Endodermal cell (in vitro differentiated cells): ENCODE measurements at regions not wholly inside any gene's neighbourhood (a gene's known extent, or its start where the extent isn't known, plus 50 kb on each side); places are given as distances from the start of the nearest gene placed in this dataset.
A peak's percentile ranks its signal among the peaks of the same experiment; 100 is the strongest.
"Not testable (repeated sequence)": the region's sequence is repeated elsewhere in the genome, so short reads cannot be mapped to it uniquely, and the experiment has no call there.

Source experiments
- DNase-seq: peaks from one replicate; pipeline ENCODE4 v3.0.0-alpha.2; 2017
- H3K27ac ChIP-seq: 2 replicates; pipeline ENCODE4 v1.5.1; 2013; ENCODE audit warnings: mild to moderate bottlenecking, low read depth, low read length, moderate library complexity
- H3K27me3 ChIP-seq: 2 replicates; pipeline ENCODE4 v1.6.1; 2013; ENCODE audit warnings: mild to moderate bottlenecking, low read length, moderate library complexity; ENCODE audit not compliant: insufficient read depth, control insufficient read depth, poor library complexity, severe bottlenecking
- H3K36me3 ChIP-seq: 2 replicates; pipeline ENCODE4 v1.7.0; 2013; ENCODE audit warnings: mild to moderate bottlenecking, low read length, moderate library complexity; ENCODE audit not compliant: control insufficient read depth, insufficient read depth
- H3K4me1 ChIP-seq: one replicate; pipeline ENCODE4 v1.7.0; 2013; ENCODE audit warnings: low read length; ENCODE audit not compliant: control insufficient read depth, insufficient read depth
- H3K4me3 ChIP-seq: 2 replicates; pipeline ENCODE4 v1.5.1; 2013; ENCODE audit warnings: mild to moderate bottlenecking, low read length, moderate library complexity
- H3K9ac ChIP-seq: 2 replicates; pipeline ENCODE4 v1.6.1; 2013; ENCODE audit warnings: mild to moderate bottlenecking, low read length, moderate library complexity; ENCODE audit not compliant: poor library complexity, severe bottlenecking; ENCODE audit errors: extremely low read depth
- H3K9me3 ChIP-seq: 2 replicates; pipeline ENCODE4 v1.6.1; 2013; ENCODE audit warnings: mild to moderate bottlenecking, low read length, moderate library complexity; ENCODE audit not compliant: control insufficient read depth
- H3K27ac Mint-ChIP-seq: 2 replicates; pipeline ENCODE4 v1.8.0; 2020; ENCODE audit warnings: mixed read lengths
- H3K27me3 Mint-ChIP-seq: 2 replicates; pipeline ENCODE4 v1.8.0; 2021; ENCODE audit warnings: mild to moderate bottlenecking, mixed read lengths; ENCODE audit not compliant: insufficient read depth
- H3K36me3 Mint-ChIP-seq: 2 replicates; pipeline ENCODE4 v1.8.0; 2020; ENCODE audit warnings: low read depth, mixed read lengths
- H3K4me1 Mint-ChIP-seq: 2 replicates; pipeline ENCODE4 v1.8.0; 2020; ENCODE audit warnings: mixed read lengths
- H3K4me3 Mint-ChIP-seq: 2 replicates; pipeline ENCODE4 v1.8.0; 2020; ENCODE audit warnings: mild to moderate bottlenecking, moderate library complexity, mixed read lengths
- H3K9me3 Mint-ChIP-seq: 2 replicates; pipeline ENCODE4 v1.8.0; 2020; ENCODE audit warnings: mild to moderate bottlenecking, mixed read lengths
- WGBS, 2 experiments: methylation state at CpG; one replicate each; pipeline versions ENCODE4 v1.1.5 to v1.1.7; 2013; ENCODE audit warnings: missing lambda C conversion rate in 2 of 2, mixed read lengths in 1 of 2; ENCODE audit not compliant: insufficient coverage in 1 of 2, insufficient read length in 1 of 2; 5-methylcytosine and 5-hydroxymethylcytosine counted together
- TF ChIP-seq, protein P1 (sequence below): fragments of 200-600 bp; sonication (generic); conservative IDR thresholded peaks from 2 replicates; pipeline ENCODE4 v1.5.0; 2021; ENCODE audit warnings: antibody characterized with exemption, mild to moderate bottlenecking

DNA sequence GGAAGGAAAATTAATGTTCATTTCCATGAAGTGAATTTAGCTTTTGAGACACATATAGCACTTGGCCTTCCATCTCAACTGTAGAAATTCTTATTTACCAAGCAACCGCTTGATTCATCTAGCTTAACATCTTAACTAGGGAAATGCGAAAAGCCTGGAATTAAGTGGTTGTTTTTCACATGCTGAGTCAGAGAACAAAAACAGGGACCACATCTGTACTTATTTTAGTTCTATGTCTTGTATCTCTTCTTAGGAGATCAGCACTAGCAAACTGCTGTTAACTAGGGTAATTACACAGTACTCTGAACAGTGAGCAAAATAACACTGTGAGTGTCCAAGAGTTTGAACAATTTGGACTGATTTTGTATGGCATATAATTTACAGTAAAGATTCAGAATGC, 590.9 kb upstream of the NRSN1 start:
- H3K27me3 Mint-ChIP-seq = no peaks in the 10 kb centered on the region
- TF ChIP-seq, protein P1, sequence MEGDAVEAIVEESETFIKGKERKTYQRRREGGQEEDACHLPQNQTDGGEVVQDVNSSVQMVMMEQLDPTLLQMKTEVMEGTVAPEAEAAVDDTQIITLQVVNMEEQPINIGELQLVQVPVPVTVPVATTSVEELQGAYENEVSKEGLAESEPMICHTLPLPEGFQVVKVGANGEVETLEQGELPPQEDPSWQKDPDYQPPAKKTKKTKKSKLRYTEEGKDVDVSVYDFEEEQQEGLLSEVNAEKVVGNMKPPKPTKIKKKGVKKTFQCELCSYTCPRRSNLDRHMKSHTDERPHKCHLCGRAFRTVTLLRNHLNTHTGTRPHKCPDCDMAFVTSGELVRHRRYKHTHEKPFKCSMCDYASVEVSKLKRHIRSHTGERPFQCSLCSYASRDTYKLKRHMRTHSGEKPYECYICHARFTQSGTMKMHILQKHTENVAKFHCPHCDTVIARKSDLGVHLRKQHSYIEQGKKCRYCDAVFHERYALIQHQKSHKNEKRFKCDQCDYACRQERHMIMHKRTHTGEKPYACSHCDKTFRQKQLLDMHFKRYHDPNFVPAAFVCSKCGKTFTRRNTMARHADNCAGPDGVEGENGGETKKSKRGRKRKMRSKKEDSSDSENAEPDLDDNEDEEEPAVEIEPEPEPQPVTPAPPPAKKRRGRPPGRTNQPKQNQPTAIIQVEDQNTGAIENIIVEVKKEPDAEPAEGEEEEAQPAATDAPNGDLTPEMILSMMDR = no peak
- no peak overlapping the region for H3K27ac Mint-ChIP-seq
- no peak overlapping the region for H3K27ac ChIP-seq
- DNase-seq = no peak
- no peaks in the 10 kb centered on the region for H3K4me1 Mint-ChIP-seq
- H3K36me3 Mint-ChIP-seq = no peaks in the 10 kb centered on the region
- no peak overlapping the region for H3K4me3 Mint-ChIP-seq
- H3K9me3 Mint-ChIP-seq = no peaks in the 10 kb centered on the region
- no peak overlapping the region for H3K9ac ChIP-seq
- H3K36me3 ChIP-seq = no peaks in the 10 kb centered on the region
- H3K9me3 ChIP-seq = no peaks in the 10 kb centered on the region
- H3K4me1 ChIP-seq = no peaks in the 10 kb centered on the region
- H3K4me3 ChIP-seq = no peak overlapping the region
- H3K27me3 ChIP-seq = no peaks in the 10 kb centered on the region
- 92% methylated on average over 2 of the region's 2 CpGs; no CpG with 5 or more reads in 1 of the 2 experiments for WGBS, 2 experiments

DNA sequence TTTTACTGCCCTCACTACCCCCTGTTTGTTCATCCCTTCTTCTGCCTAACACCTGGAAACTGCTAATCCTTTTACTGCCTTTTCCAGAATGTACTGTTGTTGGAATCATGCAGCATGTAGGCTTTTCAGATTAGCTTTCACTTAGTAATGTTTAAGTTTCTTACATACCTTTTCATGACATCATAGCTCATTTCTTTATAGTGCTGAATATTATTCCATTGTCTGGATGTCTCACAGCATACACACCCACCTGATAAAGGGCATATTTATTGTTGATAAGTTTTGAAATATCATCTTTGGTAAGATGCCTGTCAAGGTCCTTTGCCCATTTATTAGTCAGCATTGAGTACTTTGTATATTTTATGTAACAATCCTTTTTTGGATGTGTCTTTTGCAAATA, 588.2 kb upstream of the NRSN1 start:
- no peaks in the 10 kb centered on the region for H3K27me3 ChIP-seq
- no peaks in the 10 kb centered on the region for H3K4me1 ChIP-seq
- no peaks in the 10 kb centered on the region for H3K36me3 ChIP-seq
- no peak overlapping the region for H3K9ac ChIP-seq
- no peaks in the 10 kb centered on the region for H3K4me1 Mint-ChIP-seq
- TF ChIP-seq, protein P1 = no peak
- no peaks in the 10 kb centered on the region for H3K36me3 Mint-ChIP-seq
- no peak overlapping the region for H3K27ac Mint-ChIP-seq
- no peak for DNase-seq
- no peak overlapping the region for H3K4me3 ChIP-seq
- H3K9me3 Mint-ChIP-seq = no peaks in the 10 kb centered on the region
- H3K27me3 Mint-ChIP-seq = no peaks in the 10 kb centered on the region
- no peak overlapping the region for H3K27ac ChIP-seq
- no peak overlapping the region for H3K4me3 Mint-ChIP-seq
- H3K9me3 ChIP-seq = no peaks in the 10 kb centered on the region

DNA sequence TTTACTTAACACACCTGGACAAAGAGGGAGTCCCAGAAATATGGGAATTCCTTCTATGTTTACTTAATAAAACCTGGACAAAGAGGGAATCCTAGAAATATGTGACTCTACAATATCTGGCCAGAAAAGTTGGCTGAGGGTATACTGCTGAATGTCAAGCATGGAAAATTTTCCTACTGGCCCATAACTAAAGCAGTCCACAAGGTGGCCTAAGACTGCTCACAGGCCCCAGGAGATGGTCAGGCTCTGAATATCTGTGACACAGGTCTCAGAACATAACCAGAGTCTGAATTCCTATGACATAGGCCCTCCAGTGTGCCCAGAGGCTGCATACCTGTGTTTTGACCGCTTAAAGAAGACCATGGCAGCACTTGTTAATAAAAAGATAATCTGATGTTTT, 578.2 kb upstream of the NRSN1 start:
- H3K27me3 ChIP-seq = no peaks in the 10 kb centered on the region
- H3K36me3 ChIP-seq = no peaks in the 10 kb centered on the region
- WGBS, 2 experiments = 50% methylated on average over 1 of the region's 1 CpG; no CpG with 5 or more reads in 1 of the 2 experiments
- TF ChIP-seq, protein P1 = peak; percentile 73
- H3K9me3 ChIP-seq = no peaks in the 10 kb centered on the region
- H3K27me3 Mint-ChIP-seq = peaks cover 3% of the 10 kb centered on the region
- H3K4me3 Mint-ChIP-seq = no peak overlapping the region
- peak; percentile 59 for DNase-seq
- H3K4me1 ChIP-seq = no peaks in the 10 kb centered on the region
- H3K36me3 Mint-ChIP-seq = no peaks in the 10 kb centered on the region
- no peak overlapping the region for H3K4me3 ChIP-seq
- H3K9me3 Mint-ChIP-seq = no peaks in the 10 kb centered on the region
- H3K27ac Mint-ChIP-seq = no peak overlapping the region
- no peak overlapping the region for H3K9ac ChIP-seq
- H3K27ac ChIP-seq = no peak overlapping the region
- H3K4me1 Mint-ChIP-seq = no peaks in the 10 kb centered on the region

DNA sequence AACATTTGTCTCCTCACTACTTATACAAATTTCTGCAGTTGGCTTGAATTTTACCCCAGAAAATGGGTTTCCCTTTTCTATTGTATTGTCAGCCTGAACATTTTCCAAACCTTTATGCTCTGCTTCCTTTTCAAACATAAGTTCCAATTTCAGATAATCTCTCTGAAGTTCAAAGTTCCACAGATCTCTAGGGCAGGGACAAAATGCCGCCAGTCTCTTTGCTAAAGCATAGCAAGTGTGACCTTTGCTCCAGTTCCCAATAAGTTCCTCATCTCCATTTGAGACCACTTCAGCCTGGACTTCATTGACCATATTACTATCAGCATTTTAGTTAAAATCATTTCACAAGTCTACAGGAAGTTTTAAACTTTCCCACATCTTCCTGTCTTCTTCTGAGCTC, 571.1 kb upstream of the NRSN1 start:
- H3K36me3 Mint-ChIP-seq = not testable (repeated sequence)

More for the DNA sequence above, 571.1 kb upstream of the NRSN1 start:
- not testable (repeated sequence) for H3K36me3 ChIP-seq, H3K4me1 Mint-ChIP-seq, H3K27me3 ChIP-seq, DNase-seq, H3K27me3 Mint-ChIP-seq, H3K4me3 Mint-ChIP-seq, H3K27ac Mint-ChIP-seq, H3K9ac ChIP-seq, H3K4me3 ChIP-seq, H3K27ac ChIP-seq, H3K4me1 ChIP-seq
- 95% methylated on average over 1 of the region's 1 CpG for WGBS, 2 experiments
- peaks cover 20% of the 10 kb centered on the region for H3K9me3 Mint-ChIP-seq
- H3K9me3 ChIP-seq = peaks cover 15% of the 10 kb centered on the region
